HG02840 (cell line): ENCODE measurements at regions not wholly inside any gene's neighbourhood (a gene's known extent, or its start where the extent isn't known, plus 50 kb on each side); places are given as distances from the start of the nearest gene placed in this dataset.
"Not testable (repeated sequence)": the region's sequence is repeated elsewhere in the genome, so short reads cannot be mapped to it uniquely, and the experiment has no call there.

Experiments
- ATAC-seq: cut with Tn5 transposase; IDR thresholded peaks from one replicate; pipeline ENCODE4 v1.9.1; 2021; ENCODE audit warnings: mild to moderate bottlenecking, moderate library complexity, moderate number of reproducible peaks; ENCODE audit not compliant: unreplicated experiment, low FRiP score

DNA sequence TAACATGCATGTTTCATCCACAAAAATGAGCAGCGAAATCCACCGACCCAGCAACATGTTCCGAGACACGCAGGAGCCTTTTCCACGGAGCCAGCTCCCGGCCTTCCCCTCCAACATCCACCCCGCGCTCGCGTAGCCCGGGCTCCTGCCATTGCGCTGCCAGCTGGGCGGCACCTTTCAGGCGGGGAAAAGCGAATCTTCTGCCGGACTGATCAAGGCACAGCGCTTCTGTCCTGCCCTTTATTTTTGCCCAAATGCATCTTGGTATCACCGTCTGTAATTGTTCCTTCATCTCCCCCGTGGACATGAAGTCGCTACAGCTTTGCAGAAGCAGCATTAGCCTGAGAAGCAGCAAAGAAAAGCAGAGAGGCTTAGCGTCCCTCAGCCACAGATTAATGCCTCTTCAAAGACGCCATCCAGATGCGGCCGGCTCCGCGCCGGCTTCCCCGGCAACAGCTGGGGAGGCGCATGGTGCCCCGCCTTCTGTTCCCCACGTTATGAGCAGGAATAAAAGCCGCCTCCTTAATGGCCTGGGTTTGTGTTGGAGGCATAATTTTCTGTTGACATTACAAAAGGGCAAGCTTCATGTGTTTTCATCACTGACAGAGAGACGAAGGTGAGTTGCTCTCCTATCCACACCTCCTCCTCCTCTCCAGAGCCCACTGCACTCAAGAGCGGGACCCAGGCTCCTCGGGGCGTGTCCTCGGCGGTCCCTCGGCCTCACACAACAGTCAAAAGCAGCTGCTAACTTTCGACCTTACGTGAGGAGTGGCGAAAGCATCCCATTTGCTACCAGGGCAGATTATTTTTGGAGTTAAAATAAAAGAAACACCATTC lies 122.1 kb upstream of the SALL3 start:
- ATAC-seq, result no peak

- ATAC-seq, result no peak
Measured at GRCh38 chr18:78859686-78860085, 119.9 kb upstream of the SALL3 start.

- no peak for ATAC-seq
Measured at GRCh38 chr18:78860117-78860516, 119.5 kb upstream of the SALL3 start.

GRCh38 chr18:78861116-78861515 lies 118.5 kb upstream of the SALL3 start:
- no peak for ATAC-seq

- ATAC-seq, result no peak
Measured at GRCh38 chr18:78861706-78862105, 117.9 kb upstream of the SALL3 start.

DNA sequence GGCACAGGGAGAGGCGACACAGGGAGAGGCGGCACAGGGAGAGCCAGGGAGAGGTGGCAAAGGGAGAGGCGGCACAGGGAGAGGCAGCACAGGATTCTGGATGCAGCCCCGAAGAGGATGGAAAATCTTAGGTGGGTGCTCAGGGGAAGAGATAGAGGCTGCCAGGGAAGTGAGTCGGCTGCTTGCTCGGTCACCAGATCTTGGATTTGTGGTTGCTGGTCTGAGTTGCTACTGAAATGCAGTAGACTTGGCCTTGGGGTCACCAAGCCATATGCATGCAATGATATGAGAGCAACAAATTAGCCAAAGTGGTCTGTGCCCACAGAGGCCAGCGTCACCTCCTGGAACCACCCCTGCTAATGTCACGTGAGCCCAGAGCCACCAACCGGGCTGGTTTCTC lies 117.2 kb upstream of the SALL3 start:
- ATAC-seq, result no peak

- ATAC-seq, result no peak
Measured at GRCh38 chr18:78865056-78865598, 114.5 kb upstream of the SALL3 start.

DNA sequence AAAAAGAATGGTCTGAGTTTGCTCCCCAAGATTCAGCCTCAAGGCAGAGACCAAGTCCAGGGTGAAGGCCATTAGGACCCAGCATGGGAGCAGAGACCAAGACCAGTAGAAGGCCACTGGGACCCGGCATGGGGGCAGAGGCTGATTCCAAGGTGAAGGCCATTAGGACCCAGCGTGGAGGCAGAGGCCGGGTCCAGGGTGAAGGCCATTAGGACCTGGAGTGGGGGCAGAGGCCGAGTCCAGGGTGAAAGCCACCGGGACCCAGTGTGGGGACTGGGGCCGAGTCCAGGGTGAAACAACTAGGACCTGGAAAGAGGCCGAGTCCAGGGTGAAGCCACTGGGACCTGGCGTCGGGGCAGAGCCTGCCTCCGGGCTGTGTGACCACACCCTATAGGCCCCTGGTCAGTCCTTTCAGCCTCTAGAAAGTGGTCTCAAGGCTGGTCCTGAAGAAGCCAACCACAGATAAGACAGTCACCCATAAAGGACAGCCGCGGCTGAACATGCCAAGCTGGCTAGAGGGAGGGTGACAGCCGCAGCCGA lies 113.8 kb upstream of the SALL3 start:
- ATAC-seq, result no peak

GRCh38 chr18:78867131-78867530 lies 112.5 kb upstream of the SALL3 start:
- ATAC-seq, result no peak

DNA sequence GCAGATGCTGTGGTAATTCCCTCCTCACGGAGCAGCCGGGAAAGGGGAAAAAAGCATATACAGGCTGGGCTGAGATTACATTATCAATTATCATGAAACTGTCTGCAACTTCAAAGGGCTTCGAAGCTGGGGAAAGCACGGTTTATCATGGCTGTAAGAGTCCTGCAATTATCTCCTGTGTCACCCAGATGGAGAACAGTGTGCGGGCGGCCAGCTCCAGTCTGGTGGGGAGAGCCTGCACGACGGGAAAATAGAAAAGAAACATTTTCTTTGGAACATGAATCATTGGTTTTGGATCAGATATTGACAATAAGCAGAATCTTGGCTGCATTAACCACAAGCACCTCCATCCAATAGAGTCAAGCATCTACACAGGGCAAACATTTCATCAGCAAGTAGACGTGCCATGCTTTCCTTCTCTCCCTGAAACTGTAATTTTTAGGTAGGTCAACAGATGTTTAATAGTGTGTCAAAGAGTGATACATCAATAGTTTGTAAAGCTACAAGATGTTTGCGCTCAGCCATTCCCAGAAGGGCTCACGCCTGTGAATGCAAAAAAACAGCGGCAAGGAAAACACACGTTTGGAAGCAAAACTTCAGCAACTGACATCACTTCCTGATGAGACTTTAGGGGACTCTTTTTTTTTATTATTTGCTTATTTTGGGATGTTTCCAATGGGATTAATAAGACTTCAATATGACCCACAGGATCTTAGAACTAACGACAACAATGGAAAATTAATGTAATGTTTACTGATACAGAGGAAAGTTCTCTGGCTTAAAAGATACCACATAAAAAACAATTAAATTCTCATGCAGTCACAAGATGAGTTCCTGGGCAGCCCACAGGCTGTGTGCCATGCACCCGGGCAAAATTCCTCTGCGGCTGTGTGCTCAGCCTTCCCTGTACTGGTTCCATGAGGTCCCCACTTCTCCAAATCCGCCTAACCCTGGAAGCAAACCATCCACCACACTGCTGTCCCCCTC lies 111.0 kb upstream of the SALL3 start:
- ATAC-seq, result no peak

DNA sequence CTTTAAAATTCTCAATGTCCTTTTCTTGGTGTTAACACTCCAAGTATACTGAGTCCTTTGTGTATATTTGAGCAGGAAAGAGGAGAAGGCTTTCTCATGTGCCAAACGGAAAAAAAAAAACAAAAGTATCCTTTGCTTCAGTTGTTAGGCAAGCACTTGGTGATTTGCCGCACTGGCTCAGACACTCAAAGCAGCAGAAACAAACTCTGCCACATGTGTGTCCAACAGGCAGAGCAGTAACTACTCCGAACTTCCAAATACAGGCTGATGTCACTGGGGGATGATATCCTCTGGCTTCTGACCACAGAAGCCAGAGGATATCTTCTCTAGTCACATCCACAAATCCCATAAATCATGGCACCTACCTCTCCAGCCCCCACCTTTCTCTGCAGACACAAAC lies 108.0 kb upstream of the SALL3 start:
- no peak for ATAC-seq

GRCh38 chr18:78873926-78874500 lies 105.6 kb upstream of the SALL3 start:
- no peak for ATAC-seq

DNA sequence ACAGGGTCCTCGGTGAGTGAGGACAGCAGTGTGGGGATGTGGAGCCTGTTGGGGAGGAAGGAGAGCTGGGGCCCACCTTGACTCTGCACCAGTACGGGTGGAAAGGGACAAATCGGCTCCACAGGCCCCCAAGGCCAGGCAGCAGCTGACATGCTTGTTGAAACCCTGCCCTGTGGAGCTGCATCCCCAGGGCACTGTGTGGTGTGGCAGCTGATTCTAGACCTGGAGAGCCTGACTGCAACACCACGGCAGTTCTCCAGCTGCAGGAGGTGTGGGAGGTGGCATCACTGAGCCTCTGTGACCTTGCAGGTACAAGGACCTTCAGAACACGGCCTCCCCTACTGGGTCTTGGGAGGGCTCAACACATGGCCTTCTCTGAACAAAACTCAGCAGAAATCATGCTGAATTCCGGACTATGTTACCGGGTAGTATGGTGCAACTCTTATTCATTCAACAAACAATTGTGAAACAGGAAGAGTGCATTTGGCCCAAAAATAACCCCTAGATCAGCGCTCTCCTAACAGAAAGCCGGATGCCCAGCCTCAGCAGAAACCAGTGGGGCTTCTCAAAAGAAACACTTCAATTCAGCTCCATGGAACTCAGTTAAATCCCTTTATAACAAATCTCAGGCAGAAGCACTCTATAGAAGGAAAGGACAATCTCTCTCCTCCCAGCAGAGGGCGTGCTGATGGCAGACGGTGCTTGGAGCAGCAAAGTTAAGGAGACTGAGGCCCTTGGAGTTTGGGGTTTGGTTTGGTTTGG lies 104.4 kb upstream of the SALL3 start:
- ATAC-seq, result no peak

DNA sequence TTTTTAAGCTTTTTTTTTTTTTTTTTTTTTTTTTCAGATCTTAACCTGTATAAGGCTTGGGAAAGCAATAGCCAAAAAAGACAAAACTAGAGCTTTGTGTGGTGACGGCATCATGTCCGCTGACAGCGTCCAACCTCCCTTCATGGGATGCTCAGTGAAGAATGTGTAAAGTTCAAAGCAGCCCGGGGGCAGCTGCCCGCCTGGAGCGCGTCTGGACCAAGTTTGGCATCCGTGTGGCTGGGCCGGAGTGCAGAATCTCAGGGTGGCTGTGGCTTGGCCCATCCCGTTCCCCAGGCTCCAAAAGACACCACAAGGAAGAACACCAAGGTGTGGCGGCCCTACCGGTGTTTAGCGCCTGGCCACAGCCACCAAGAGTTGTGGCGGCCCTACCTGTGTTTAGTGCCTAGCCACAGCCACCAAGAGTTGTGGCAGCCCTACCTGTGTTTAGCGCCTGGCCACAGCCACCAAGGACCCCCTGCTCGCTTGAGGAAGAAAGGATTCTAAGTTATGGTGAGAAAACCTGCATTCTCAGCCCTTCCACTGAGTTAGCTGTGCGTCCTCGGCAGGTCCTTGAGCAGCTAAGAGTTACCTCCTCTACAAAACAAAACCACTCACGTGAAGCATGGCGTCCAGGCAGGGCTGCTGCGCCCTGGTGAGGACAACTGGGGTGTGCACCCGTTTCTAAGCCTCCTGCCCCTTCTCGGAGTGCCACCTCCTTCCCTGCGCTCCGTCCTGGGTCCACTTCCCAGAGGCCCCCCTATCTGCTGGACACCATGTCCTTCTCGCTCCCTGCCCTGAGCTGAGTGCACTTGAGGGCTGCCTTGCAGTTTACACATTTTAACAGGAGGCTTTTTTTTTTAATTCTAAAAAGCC lies 103.6 kb upstream of the SALL3 start:
- no peak for ATAC-seq

- ATAC-seq, result no peak
Measured at GRCh38 chr18:78876868-78877267, 102.8 kb upstream of the SALL3 start.

GRCh38 chr18:78878335-78878734 lies 101.3 kb upstream of the SALL3 start:
- ATAC-seq, result no peak

DNA sequence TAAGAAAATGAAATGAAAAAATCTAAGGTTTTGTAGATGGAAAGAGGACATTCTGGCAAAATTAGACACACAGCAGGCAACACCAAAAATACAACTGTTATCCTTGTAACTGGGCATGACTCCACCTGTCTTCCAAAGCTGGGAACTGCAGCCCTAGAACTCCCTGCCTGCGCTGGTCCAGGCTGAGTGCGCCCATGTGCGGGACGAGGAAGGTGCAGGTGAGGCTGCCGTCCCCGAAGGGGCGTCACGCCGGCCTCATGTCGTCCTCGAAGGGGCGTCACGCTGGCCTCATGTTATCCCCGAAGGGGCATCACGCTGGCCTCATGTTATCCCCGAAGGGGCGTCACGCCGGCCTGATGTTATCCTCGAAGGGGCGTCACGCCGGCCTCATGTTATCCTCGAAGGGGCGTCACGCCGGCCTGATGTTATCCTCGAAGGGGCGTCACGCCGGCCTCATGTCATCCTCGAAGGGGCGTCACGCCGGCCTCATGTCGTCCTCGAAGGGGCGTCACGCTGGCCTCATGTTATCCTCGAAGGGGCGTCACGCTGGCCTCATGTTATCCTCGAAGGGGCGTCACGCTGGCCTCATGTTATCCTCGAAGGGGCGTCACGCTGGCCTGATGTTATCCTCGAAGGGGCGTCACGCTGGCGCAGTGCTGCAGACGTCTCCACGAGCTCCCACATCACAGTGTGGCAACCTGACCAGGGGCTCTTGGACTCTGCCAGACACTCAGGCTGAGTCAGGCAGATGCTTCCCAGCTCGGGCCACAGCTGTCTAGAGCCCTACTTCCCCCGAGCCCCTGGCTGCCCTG lies 100.3 kb upstream of the SALL3 start:
- not testable (repeated sequence) for ATAC-seq

- no peak for ATAC-seq
Measured at GRCh38 chr18:78882585-78882984, 97.0 kb upstream of the SALL3 start.
